H1 (cell line): ENCODE measurements at regions not wholly inside any gene's neighbourhood (a gene's known extent, or its start where the extent isn't known, plus 50 kb on each side); places are given as distances from the start of the nearest gene placed in this dataset.

Source experiments
- CTCF ChIA-PET: fragments of 300-600 bp; sonication (Branson Sonifier 250); formaldehyde crosslinking; loops from one replicate; lab custom pipeline; 2021; ENCODE audit not compliant: partially characterized antibody; lab: Charles Lee
- POLR2A ChIA-PET: fragments of 300-600 bp; sonication (Branson Sonifier 250); formaldehyde crosslinking; loops from one replicate; lab custom pipeline; 2021; ENCODE audit warnings: inconsistent platforms; ENCODE audit not compliant: partially characterized antibody; lab: Charles Lee
- DNase-seq, 2 experiments: peaks; one replicate each; pipeline versions ENCODE4 v3.0.0 to v3.0.0-alpha.2; 2010 to 2022; ENCODE audit warnings: low spot score in 2 of 2, low read depth in 1 of 2, mixed read lengths in 1 of 2
- FAIRE-seq: peaks from 2 replicates; lab custom pipeline; 2011; peaks lifted over from hg19 to GRCh38; lab: Jason Lieb, UNC
- H2AFZ ChIP-seq: 2 replicates; pipeline ENCODE4 v1.8.1; 2012; ENCODE audit warnings: low read length, inconsistent platforms
- H2AK5ac ChIP-seq: 2 replicates; pipeline ENCODE4 v1.6.1; 2013; ENCODE audit warnings: low read depth, low read length
- H2BK120ac ChIP-seq: replicated peaks from 2 replicates; pipeline ENCODE3; 2013; ENCODE audit warnings: low read depth, low read length, inconsistent platforms
- H2BK12ac ChIP-seq: 2 replicates; pipeline ENCODE4 v1.6.1; 2013; ENCODE audit warnings: low read depth, low read length
- H2BK15ac ChIP-seq: 2 replicates; pipeline ENCODE4 v1.6.1; 2013; ENCODE audit warnings: low read length
- H2BK20ac ChIP-seq: 2 replicates; pipeline ENCODE4 v1.6.1; 2013; ENCODE audit warnings: low read length
- H2BK5ac ChIP-seq: 2 replicates; pipeline ENCODE4 v1.6.1; 2013; ENCODE audit warnings: low read depth, low read length
- H3K14ac ChIP-seq: 2 replicates; pipeline ENCODE4 v1.6.1; 2013; ENCODE audit warnings: inconsistent platforms; ENCODE audit not compliant: insufficient read length
- H3K18ac ChIP-seq: 2 replicates; pipeline ENCODE4 v1.6.1; 2013; ENCODE audit warnings: low read length; ENCODE audit errors: extremely low read depth
- H3K23ac ChIP-seq: 2 replicates; pipeline ENCODE4 v1.6.1; 2013; ENCODE audit warnings: inconsistent platforms; ENCODE audit not compliant: insufficient read length
- H3K23me2 ChIP-seq: 2 replicates; pipeline ENCODE4 v1.6.1; 2013; ENCODE audit warnings: low read depth, low read length
- H3K27ac ChIP-seq: 2 replicates; pipeline ENCODE4 v1.6.1; 2011; ENCODE audit warnings: low read depth, low read length, inconsistent platforms
- H3K27me3 ChIP-seq, 4 experiments: replicated peaks in 1 of 4; 1 replicate in 1 of 4; 2 replicates in 3 of 4; pipeline versions ENCODE4 v1.6.1 to v1.8.1; 2011 to 2013; ENCODE audit warnings: low read length in 3 of 4, mild to moderate bottlenecking in 3 of 4, inconsistent platforms in 2 of 4, mixed read lengths in 2 of 4, moderate library complexity in 1 of 4; ENCODE audit not compliant: control insufficient read depth in 3 of 4, insufficient read depth in 3 of 4; ENCODE audit errors: extremely low read depth in 1 of 4
- H3K36me3 ChIP-seq, 4 experiments: 2 replicates each; pipeline versions ENCODE4 v1.6.1 to v1.8.1; 2011 to 2013; ENCODE audit warnings: mild to moderate bottlenecking in 4 of 4, low read length in 3 of 4, moderate library complexity in 2 of 4, control low read depth in 1 of 4, inconsistent platforms in 1 of 4; ENCODE audit not compliant: insufficient read depth in 4 of 4, control insufficient read depth in 2 of 4
- H3K4ac ChIP-seq: replicated peaks from 2 replicates; pipeline ENCODE3; 2013; ENCODE audit warnings: low read length, low read depth, mixed read lengths, inconsistent platforms; ENCODE audit not compliant: insufficient read length
- H3K4me1 ChIP-seq, 4 experiments: replicated peaks in 1 of 4; 1 replicate in 1 of 4; 2 replicates in 3 of 4; pipeline versions ENCODE4 v1.6.1 to v1.8.1; 2011 to 2013; ENCODE audit warnings: low read length in 3 of 4, inconsistent platforms in 2 of 4, mixed read lengths in 1 of 4; ENCODE audit not compliant: insufficient read depth in 4 of 4, control insufficient read depth in 3 of 4
- H3K4me2 ChIP-seq, 2 experiments: 2 replicates each; pipeline versions ENCODE4 v1.6.1 to v1.8.1; 2011 to 2013; ENCODE audit warnings: low read depth in 2 of 2, low read length in 2 of 2, control low read depth in 1 of 2, inconsistent platforms in 1 of 2, mild to moderate bottlenecking in 1 of 2; ENCODE audit not compliant: insufficient read depth in 1 of 2
- H3K4me3 ChIP-seq, 4 experiments: fragments of 200-600, 300-600 bp in 1 of 4; sonication (generic), shearing (Covaris generic), sonication (Bioruptor Twin) in 1 of 4; 2 replicates each; pipeline versions ENCODE4 v1.5.1 to v1.8.1; 2011 to 2016; ENCODE audit warnings: low read length in 4 of 4, low read depth in 3 of 4, control low read depth in 2 of 4, inconsistent platforms in 2 of 4, mild to moderate bottlenecking in 2 of 4, mixed read lengths in 1 of 4, moderate library complexity in 1 of 4; ENCODE audit not compliant: insufficient read depth in 2 of 4; ENCODE audit errors: extremely low read depth in 1 of 4
- H3K56ac ChIP-seq: replicated peaks from 2 replicates; pipeline ENCODE3; 2013; ENCODE audit warnings: low read depth, mild to moderate bottlenecking, mixed read lengths, low read length, inconsistent platforms; ENCODE audit not compliant: insufficient read length
- H3K79me1 ChIP-seq: 2 replicates; pipeline ENCODE4 v1.6.1; 2013; ENCODE audit warnings: low read depth, low read length, control low read depth
- H3K79me2 ChIP-seq, 2 experiments: 2 replicates each; pipeline versions ENCODE4 v1.6.1 to v1.8.1; 2012 to 2013; ENCODE audit warnings: low read length in 2 of 2, mild to moderate bottlenecking in 2 of 2, inconsistent platforms in 1 of 2; ENCODE audit not compliant: insufficient read depth in 2 of 2, control insufficient read depth in 1 of 2
- H3K9ac ChIP-seq, 4 experiments: replicated peaks in 1 of 4; 1 replicate in 1 of 4; 2 replicates in 3 of 4; pipeline versions ENCODE4 v1.6.1 to v1.8.1; 2011 to 2013; ENCODE audit warnings: low read depth in 3 of 4, low read length in 3 of 4, control low read depth in 2 of 4, mild to moderate bottlenecking in 2 of 4, moderate library complexity in 2 of 4, inconsistent platforms in 1 of 4; ENCODE audit errors: extremely low read depth in 1 of 4
- H3K9me3 ChIP-seq, 2 experiments: 2 replicates each; pipeline versions ENCODE4 v1.6.1 to v1.8.1; 2012 to 2013; ENCODE audit warnings: mild to moderate bottlenecking in 2 of 2, moderate library complexity in 2 of 2, control low read depth in 1 of 2, inconsistent platforms in 1 of 2, low read depth in 1 of 2, low read length in 1 of 2, mixed read lengths in 1 of 2; ENCODE audit not compliant: insufficient read depth in 2 of 2
- H4K20me1 ChIP-seq, 2 experiments: replicated peaks in 1 of 2; 2 replicates each; pipeline versions ENCODE3 to v1.8.1; 2011 to 2013; ENCODE audit warnings: inconsistent platforms in 2 of 2, low read length in 2 of 2, mild to moderate bottlenecking in 1 of 2; ENCODE audit not compliant: insufficient read depth in 2 of 2, control insufficient read depth in 1 of 2
- H4K5ac ChIP-seq: 2 replicates; pipeline ENCODE4 v1.6.1; 2013; ENCODE audit warnings: low read length, low read depth, mixed read lengths, inconsistent platforms; ENCODE audit not compliant: insufficient read length
- H4K8ac ChIP-seq: 2 replicates; pipeline ENCODE4 v1.8.0; 2013; ENCODE audit warnings: mild to moderate bottlenecking, moderate library complexity, low read length, inconsistent platforms; ENCODE audit not compliant: insufficient read depth; ENCODE audit errors: extremely low read depth
- H4K91ac ChIP-seq: replicated peaks from 2 replicates; pipeline ENCODE3; 2013; ENCODE audit warnings: low read length, mixed read lengths, inconsistent platforms; ENCODE audit not compliant: insufficient read length
- HDAC6 ChIP-seq: IDR thresholded peaks from one replicate; pipeline ENCODE4 v1.7.1; 2012; ENCODE audit warnings: low read depth, mild to moderate bottlenecking, inconsistent platforms, low read length, moderate library complexity
- POLR2A ChIP-seq, 2 experiments: IDR thresholded peaks; 1 replicate in 1 of 2; 2 replicates in 1 of 2; pipeline ENCODE4 v1.6.1; 2011; ENCODE audit warnings: low read depth in 2 of 2, low read length in 2 of 2, mild to moderate bottlenecking in 2 of 2; ENCODE audit errors: control extremely low read depth in 1 of 2
- SP1 ChIP-seq: IDR thresholded peaks from 2 replicates; pipeline ENCODE4 v1.6.1; 2011; ENCODE audit warnings: low read depth, low read length
- WGBS, 2 experiments: shearing (Covaris generic) in 1 of 2; methylation state at CpG; one replicate each; pipeline versions ENCODE4 v1.1.6 to v1.1.7; 2013 to 2015; ENCODE audit warnings: low lambda C conversion rate in 2 of 2, mixed read lengths in 2 of 2, inconsistent platforms in 1 of 2, low coverage in 1 of 2, missing lambda C conversion rate in 1 of 2; ENCODE audit not compliant: insufficient replicate concordance in 2 of 2, insufficient coverage in 1 of 2, insufficient read length in 1 of 2; ENCODE audit errors: extremely low coverage in 1 of 2, missing lambda C conversion rate in 1 of 2; 5-methylcytosine and 5-hydroxymethylcytosine counted together

- POLR2A ChIA-PET = no interaction called here
- Histone ChIP-seq H3K14ac (no peak overlapping the region), H2BK5ac (no peak overlapping the region), H3K4ac (no peak overlapping the region), H3K23ac (no peak overlapping the region), H3K4me2 (no peak overlapping the region), H3K27ac (no peak overlapping the region), H3K79me2 (no peaks in the 10 kb centered on the region), H2AFZ (no peak overlapping the region), H2BK12ac (no peak overlapping the region), H2BK15ac (no peak overlapping the region), H3K9ac (no peak overlapping the region), H3K36me3 (no peaks in the 10 kb centered on the region), H4K20me1 (no peaks in the 10 kb centered on the region), H3K18ac (no peak overlapping the region), H3K9me3 (no peaks in the 10 kb centered on the region), H2AK5ac (no peak overlapping the region), H4K8ac (no peak overlapping the region), H2BK120ac (no peak overlapping the region), H3K4me3 (no peak overlapping the region), H3K27me3 (no peaks in the 10 kb centered on the region), H4K5ac (no peak overlapping the region), H2BK20ac (no peak overlapping the region), H3K79me1 (no peaks in the 10 kb centered on the region), H3K23me2 (no peaks in the 10 kb centered on the region; the same call in 1 of the 2 replicates)
- FAIRE-seq (no peak), DNase-seq (no peak)
- 76% methylated on average over 3 of the region's 3 CpGs; no CpG with 5 or more reads in 1 of the 2 experiments for WGBS, 2 experiments
- CTCF ChIA-PET = no interaction called here
- no peak for TF ChIP-seq SP1
- no peak for TF ChIP-seq HDAC6
- TF ChIP-seq POLR2A (IDR thresholded peaks at IDR 0.05; ENCODE audit: control extremely low read depth in 1 of 2, low read depth in 2 of 2, low read length in 2 of 2) = no peak
- TF ChIP-seq, all 59 proteins: peak for 0
- peaks cover 0 to 3% (median 0%) of the 10 kb centered on the region in 4 experiments; a peak in 2 of 7 replicates for H3K4me1 ChIP-seq
- no peak overlapping the region for H3K56ac ChIP-seq
- no peak overlapping the region for H4K91ac ChIP-seq
These were observed 204.7 kb downstream of the MATN1 start for GRCh38 chr1:30518696-30519095.
